HepG2 (cell line): ENCODE measurements at regions not wholly inside any gene's neighbourhood (a gene's known extent, or its start where the extent isn't known, plus 50 kb on each side); places are given as distances from the start of the nearest gene placed in this dataset.

Source experiments
- ATAC-seq: fragments of 200-7000 bp; cut with Tn5 transposase; 3 replicates; pipeline ENCODE4 v1.9.1; 2020; ENCODE audit warnings: mild to moderate bottlenecking, moderate library complexity
- BruUV-seq: library from RNA; stranded (reverse); fragments of 400-500 nt; replicated peaks from 2 replicates; lab custom pipeline; 2021; lab: Mats Ljungman, UMichigan
- CTCF ChIA-PET: fragments of 300-600 bp; formaldehyde crosslinking; extraction: SDS; loops from one replicate; lab custom pipeline; 2021; ENCODE audit warnings: low total read pairs, inconsistent platforms, low intra/inter-chr PET ratio; lab: Yijun Ruan, JAX
- POLR2A ChIA-PET: fragments of 350-600 bp; sonication (Branson Sonifier 250); formaldehyde crosslinking; loops from one replicate; lab custom pipeline; 2020; ENCODE audit warnings: antibody characterized with exemption, inconsistent platforms; lab: Yijun Ruan, JAX
- DNase-seq: peaks from one replicate; pipeline ENCODE4 v3.0.0-alpha.2; 2015; ENCODE audit warnings: low spot score
- FAIRE-seq: peaks from 3 replicates; lab custom pipeline; 2011; peaks lifted over from hg19 to GRCh38; lab: Jason Lieb, UNC
- H2AFZ ChIP-seq: one replicate; pipeline ENCODE4 v1.6.1; 2011; ENCODE audit warnings: low read length, inconsistent platforms
- H3K27ac ChIP-seq: fragments of 300-600 bp; 3 replicates; pipeline ENCODE4 v1.8.0; 2011; ENCODE audit warnings: mixed run types, mild to moderate bottlenecking, mixed read lengths, low read length, inconsistent platforms; ENCODE audit not compliant: insufficient read depth; ENCODE audit errors: extremely low read length
- H3K27me3 ChIP-seq, 2 experiments: fragments of 200-600 bp in 1 of 2; 2 replicates in 1 of 2; 3 replicates in 1 of 2; pipeline versions ENCODE4 v1.6.0 to v1.8.0; 2011; ENCODE audit warnings: low read length in 2 of 2, mild to moderate bottlenecking in 2 of 2, moderate library complexity in 2 of 2, inconsistent platforms in 1 of 2; ENCODE audit not compliant: insufficient read depth in 2 of 2, control insufficient read depth in 1 of 2
- H3K36me3 ChIP-seq, 2 experiments: fragments of 200-600 bp in 1 of 2; replicated peaks in 1 of 2; 2 replicates in 1 of 2; 3 replicates in 1 of 2; pipeline versions ENCODE4 v1.5.1 to v1.8.0; 2011; ENCODE audit warnings: low read length in 2 of 2, inconsistent platforms in 1 of 2; ENCODE audit not compliant: insufficient read depth in 2 of 2, control insufficient read depth in 1 of 2
- H3K4me1 ChIP-seq: 2 replicates; pipeline ENCODE4 v1.5.1; 2012; ENCODE audit warnings: low read length, inconsistent platforms; ENCODE audit not compliant: insufficient read depth
- H3K4me2 ChIP-seq: 2 replicates; pipeline ENCODE4 v1.6.0; 2011; ENCODE audit warnings: low read depth, low read length, inconsistent platforms
- H3K4me3 ChIP-seq, 3 experiments: fragments of 200-600 bp in 1 of 3; sonication (generic), shearing (Covaris generic) in 1 of 3; replicated peaks in 1 of 3; 2 replicates each; pipeline ENCODE4 v1.5.1; 2011 to 2016; ENCODE audit warnings: low read length in 3 of 3, inconsistent platforms in 2 of 3, low read depth in 2 of 3, mild to moderate bottlenecking in 2 of 3, control low read depth in 1 of 3, mixed read lengths in 1 of 3; ENCODE audit not compliant: insufficient read depth in 1 of 3
- H3K79me2 ChIP-seq: one replicate; pipeline ENCODE4 v1.6.1; 2011; ENCODE audit warnings: low read length, inconsistent platforms; ENCODE audit not compliant: insufficient read depth
- H3K9ac ChIP-seq: 2 replicates; pipeline ENCODE4 v1.6.0; 2011; ENCODE audit warnings: mild to moderate bottlenecking, low read depth, low read length, inconsistent platforms; ENCODE audit not compliant: insufficient read depth
- H3K9me3 ChIP-seq: 2 replicates; pipeline ENCODE4 v1.5.1; 2012; ENCODE audit warnings: mild to moderate bottlenecking, low read length
- H4K20me1 ChIP-seq: 2 replicates; pipeline ENCODE4 v1.6.0; 2011; ENCODE audit warnings: inconsistent platforms, mild to moderate bottlenecking, low read length, moderate library complexity; ENCODE audit not compliant: insufficient read depth
- ETV5 ChIP-seq: IDR thresholded peaks from 2 replicates; pipeline ENCODE4 v1.6.1; 2018; ENCODE audit warnings: missing biosample characterization, missing genetic modification reagents, inconsistent platforms, borderline replicate concordance
- GATA4 ChIP-seq: sonication (generic); IDR thresholded peaks from 2 replicates; pipeline ENCODE4 v1.6.1; 2016; ENCODE audit warnings: antibody characterized with exemption, low read depth, borderline replicate concordance
- MAFF ChIP-seq: IDR thresholded peaks from 2 replicates; pipeline ENCODE4 v1.6.1; 2011; ENCODE audit warnings: low read depth, low read length, improper control_type of control experiment
- MAFK ChIP-seq, 2 experiments: IDR thresholded peaks in 1 of 2; conservative IDR thresholded peaks in 1 of 2; 2 replicates each; pipeline ENCODE4 v1.6.1; 2011; ENCODE audit warnings: improper control_type of control experiment in 2 of 2, low read length in 2 of 2
- PHF5A ChIP-seq: IDR thresholded peaks from one replicate; pipeline ENCODE4 v1.6.1; 2018; ENCODE audit warnings: low read depth, missing genetic modification reagents; ENCODE audit not compliant: unreplicated experiment
- SRF ChIP-seq: IDR thresholded peaks from 2 replicates; pipeline ENCODE4 v1.6.1; 2011; ENCODE audit warnings: mild to moderate bottlenecking, low read depth, low read length, moderate library complexity
- TEF ChIP-seq: sonication (generic); formaldehyde crosslinking; IDR thresholded peaks from 2 replicates; pipeline ENCODE4 v1.5.0; 2020; ENCODE audit warnings: missing genetic modification reagents
- ZNF710 ChIP-seq: sonication (generic); formaldehyde crosslinking; IDR thresholded peaks from 2 replicates; pipeline ENCODE4 v1.5.0; 2020; ENCODE audit warnings: mild to moderate bottlenecking, missing genetic modification reagents, borderline replicate concordance
- WGBS: methylation state at CpG from one replicate; pipeline ENCODE4 v1.1.6; 2017; ENCODE audit warnings: low lambda C conversion rate; 5-methylcytosine and 5-hydroxymethylcytosine counted together
- in situ Hi-C: cut with HindIII; loops from 2 replicates; pipeline ENCODE4 v1.10.0; 2017; ENCODE audit warnings: low pct_unique_long_range_greater_than_20kb; ENCODE audit not compliant: extremely low pct_ligation_motif_present
- intact Hi-C: fragments of 100-400 bp; cut with micrococcal nuclease; formaldehyde crosslinking; loops from one replicate; pipeline ENCODE4 v1.10.0; 2022; ENCODE audit not compliant: unreplicated experiment

- intact Hi-C loops: no loop called here
- no peaks in the 10 kb centered on the region for H3K4me1 ChIP-seq
- H3K27ac ChIP-seq: no peak overlapping the region
- no peak overlapping the region for H3K4me3 ChIP-seq
- in situ Hi-C loops: no loop called here
- no peak for ATAC-seq
- no peak for TF ChIP-seq ETV5 (CRISPR knock-in tag)
- TF ChIP-seq, all 625 proteins: peak for 0
- H3K36me3 ChIP-seq: no peaks in the 10 kb centered on the region
- ChIA-PET POLR2A (no interaction called here), CTCF (no interaction called here)
- FAIRE-seq (no peak), DNase-seq (no peak)
- H3K9ac ChIP-seq: no peak overlapping the region
- no peak overlapping the region for H2AFZ ChIP-seq
- no peaks in the 10 kb centered on the region for H3K27me3 ChIP-seq
- no peaks in the 10 kb centered on the region for H3K79me2 ChIP-seq
- no peaks in the 10 kb centered on the region for H3K9me3 ChIP-seq
- BruUV-seq: no TSS peak
- 2% methylated on average over 2 of the region's 2 CpGs for WGBS
- H4K20me1 ChIP-seq: no peaks in the 10 kb centered on the region
- no peak overlapping the region for H3K4me2 ChIP-seq
Measured at GRCh38 chr9:19870988-19871387, 82.2 kb upstream of the SLC24A2 start.

GRCh38 chr9:19840953-19841352 is 52.1 kb upstream of the SLC24A2 start:
- intact Hi-C loops: no loop called here
- no peak for ATAC-seq
- H3K4me3 ChIP-seq: no peak overlapping the region
- no peaks in the 10 kb centered on the region for H3K36me3 ChIP-seq
- WGBS: 0% methylated on average over 1 of the region's 1 CpG
- TF ChIP-seq TEF (CRISPR knock-in tag) (no peak), ZNF710 (no peak), MAFF (peak; percentile 85), PHF5A (CRISPR knock-in tag) (no peak), SRF (no peak), MAFK (conservative IDR thresholded peaks at IDR 0.05 in 1 of 2, IDR thresholded peaks at IDR 0.05 in 1 of 2; ENCODE audit: low read length in 2 of 2) (peak; percentile 79 to 89), GATA4 (no peak)
- DNase-seq: no peak
- no peaks in the 10 kb centered on the region for H4K20me1 ChIP-seq
- H3K9me3 ChIP-seq: no peaks in the 10 kb centered on the region
- no peaks in the 10 kb centered on the region for H3K79me2 ChIP-seq
- H3K4me1 ChIP-seq: no peaks in the 10 kb centered on the region
- FAIRE-seq: no peak
- no peak overlapping the region for H3K27ac ChIP-seq
- CTCF ChIA-PET: no interaction called here
- BruUV-seq: no TSS peak
- no peak overlapping the region for H3K4me2 ChIP-seq
- no peak overlapping the region for H3K9ac ChIP-seq
- no peaks in the 10 kb centered on the region for H3K27me3 ChIP-seq
- POLR2A ChIA-PET: no interaction called here
- in situ Hi-C loops: loop anchor here (10.0 kb wide), 1 partner anchor 64 kb away; no protein-coding TSS in a partner anchor
- H2AFZ ChIP-seq: no peak overlapping the region
